Right lobe of liver (tissue), 6 donors: ENCODE measurements at regions not wholly inside any gene's neighbourhood (a gene's known extent, or its start where the extent isn't known, plus 50 kb on each side); places are given as distances from the start of the nearest gene placed in this dataset.

Source experiments
- ATAC-seq, 4 donors: fragments of 200-7000 bp; cut with Tn5 transposase; one replicate each; pipeline ENCODE4 v1.9.1; 2020; ENCODE audit warnings: mild to moderate bottlenecking in 4 of 4, moderate library complexity in 4 of 4
- DNase-seq, 3 donors: peaks; one replicate each; pipeline ENCODE4 v3.0.0-alpha.2; 2020
- H3K27ac ChIP-seq, 3 donors: fragments of 200-600 bp; one replicate each; pipeline ENCODE4 v1.8.0; 2022
- H3K27me3 ChIP-seq, 2 donors: fragments of 200-600 bp; one replicate each; pipeline ENCODE4 v1.8.0; 2022
- H3K36me3 ChIP-seq, 4 donors: fragments of 200-600 bp; sonication (generic) in 1 of 4; one replicate each; pipeline versions ENCODE4 v1.5.1 to v1.8.0; 2017 to 2022; ENCODE audit warnings: control low read depth in 1 of 4
- H3K4me1 ChIP-seq, 4 donors: fragments of 200-600 bp; sonication (generic) in 1 of 4; one replicate each; pipeline versions ENCODE4 v1.5.1 to v1.8.0; 2017 to 2022; ENCODE audit warnings: control low read depth in 1 of 4
- H3K4me3 ChIP-seq, 3 donors: fragments of 200-600 bp; one replicate each; pipeline ENCODE4 v1.8.0; 2022
- H3K9me3 ChIP-seq, 4 donors: fragments of 200-600 bp; sonication (generic) in 1 of 4; one replicate each; pipeline versions ENCODE4 v1.5.1 to v1.8.0; 2017 to 2022; ENCODE audit warnings: control low read depth in 1 of 4
- POLR2A ChIP-seq: fragments of 450-650 bp; IDR thresholded peaks from one replicate; pipeline ENCODE4 v1.6.1; 2017; ENCODE audit warnings: antibody characterized with exemption, mild to moderate bottlenecking
- WGBS: methylation state at CpG from one replicate; pipeline ENCODE4 v1.1.6; 2018; ENCODE audit warnings: low coverage, low lambda C conversion rate; ENCODE audit not compliant: insufficient coverage; ENCODE audit errors: missing lambda C conversion rate; 5-methylcytosine and 5-hydroxymethylcytosine counted together
- intact Hi-C, 2 donors: fragments of 100-400 bp; cut with DNase I; formaldehyde crosslinking; loops; one replicate each; pipeline versions ENCODE4 v1.11.2 to v1.14.1; 2022
- TF ChIP-seq, protein P1 (sequence below), 4 donors: fragments of 200-600 bp in 3 of 4; fragments of 450-650 bp in 1 of 4; IDR thresholded peaks; one replicate each; pipeline versions ENCODE4 v1.5.1 to v1.8.0; 2016 to 2022; ENCODE audit warnings: antibody characterized with exemption in 4 of 4, mild to moderate bottlenecking in 2 of 4
- donor health status: DM: no; HTN: yes; CAD: no.
- donor health status: DM: no; HTN: no; CAD: no.
- donor health status: DM: no; HTN: no; CAD: no.
- donor health status: DM: no; HTN: yes; CAD: no.
- donor health status: DM: no; HTN: yes; CAD: no.

DNA sequence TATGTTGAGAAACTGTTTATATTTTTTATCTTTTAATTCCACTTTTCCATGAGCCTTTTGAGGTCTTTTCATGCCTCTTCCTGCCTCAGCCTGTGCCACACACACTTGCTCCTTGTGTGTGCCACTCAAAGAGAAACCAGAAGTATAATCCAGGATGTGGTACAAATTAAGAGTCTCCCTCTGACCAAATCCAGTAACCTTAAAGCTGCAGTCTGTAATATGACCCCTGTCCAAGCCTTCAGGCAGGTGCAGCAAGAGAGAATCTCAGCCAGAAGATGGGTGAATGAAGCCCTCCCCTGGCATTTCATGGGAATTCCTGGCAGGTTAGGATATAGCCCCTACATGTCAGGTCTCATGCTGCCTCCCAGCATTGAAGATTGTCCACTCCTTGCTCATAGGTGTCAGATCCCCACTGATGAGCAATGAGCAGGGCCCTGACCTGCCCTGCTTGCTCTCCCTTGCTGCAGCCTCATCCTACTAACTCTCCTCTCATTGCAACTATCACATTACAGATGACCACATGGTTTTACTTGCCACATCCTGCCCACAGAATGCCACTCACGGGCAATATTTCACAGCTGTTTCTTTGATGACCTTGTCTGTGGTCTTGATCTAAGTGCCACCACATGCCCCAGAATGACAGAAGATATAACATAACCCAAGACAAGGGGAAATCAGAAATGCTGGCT is 169.3 kb downstream of the SEC16B start:
- ATAC-seq (no peak), DNase-seq (no peak)
- H3K36me3 ChIP-seq = no peaks in the 10 kb centered on the region
- no peak overlapping the region for H3K4me3 ChIP-seq
- H3K9me3 ChIP-seq = no peaks in the 10 kb centered on the region
- 33% methylated on average over 1 of the region's 1 CpG for WGBS
- TF ChIP-seq, protein P1, sequence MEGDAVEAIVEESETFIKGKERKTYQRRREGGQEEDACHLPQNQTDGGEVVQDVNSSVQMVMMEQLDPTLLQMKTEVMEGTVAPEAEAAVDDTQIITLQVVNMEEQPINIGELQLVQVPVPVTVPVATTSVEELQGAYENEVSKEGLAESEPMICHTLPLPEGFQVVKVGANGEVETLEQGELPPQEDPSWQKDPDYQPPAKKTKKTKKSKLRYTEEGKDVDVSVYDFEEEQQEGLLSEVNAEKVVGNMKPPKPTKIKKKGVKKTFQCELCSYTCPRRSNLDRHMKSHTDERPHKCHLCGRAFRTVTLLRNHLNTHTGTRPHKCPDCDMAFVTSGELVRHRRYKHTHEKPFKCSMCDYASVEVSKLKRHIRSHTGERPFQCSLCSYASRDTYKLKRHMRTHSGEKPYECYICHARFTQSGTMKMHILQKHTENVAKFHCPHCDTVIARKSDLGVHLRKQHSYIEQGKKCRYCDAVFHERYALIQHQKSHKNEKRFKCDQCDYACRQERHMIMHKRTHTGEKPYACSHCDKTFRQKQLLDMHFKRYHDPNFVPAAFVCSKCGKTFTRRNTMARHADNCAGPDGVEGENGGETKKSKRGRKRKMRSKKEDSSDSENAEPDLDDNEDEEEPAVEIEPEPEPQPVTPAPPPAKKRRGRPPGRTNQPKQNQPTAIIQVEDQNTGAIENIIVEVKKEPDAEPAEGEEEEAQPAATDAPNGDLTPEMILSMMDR (IDR thresholded peaks at IDR 0.05) = no peak
- TF ChIP-seq POLR2A = no peak
- H3K27me3 ChIP-seq = no peaks in the 10 kb centered on the region
- no peak overlapping the region for H3K27ac ChIP-seq
- intact Hi-C loops = no loop called here
- H3K4me1 ChIP-seq = no peaks in the 10 kb centered on the region

DNA sequence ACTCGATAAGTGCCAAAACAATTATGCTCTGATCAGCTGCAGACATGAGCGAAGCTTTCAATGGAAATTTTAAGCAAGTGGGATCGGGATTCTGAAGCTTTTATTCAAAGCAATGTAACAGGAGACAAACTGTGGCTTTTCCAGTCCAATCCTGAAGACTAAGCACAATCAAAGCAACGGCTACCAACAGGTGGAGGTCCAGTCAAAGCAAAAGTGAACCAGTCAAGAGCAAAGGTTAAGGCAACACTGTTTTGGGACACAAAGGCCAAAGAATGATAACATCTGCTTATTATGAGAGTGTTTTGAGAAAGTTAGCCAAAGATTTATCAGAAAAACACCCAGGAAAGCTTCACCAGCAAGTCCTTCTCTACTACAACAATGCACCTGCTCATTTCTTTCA is 170.1 kb downstream of the SEC16B start:
- no peak overlapping the region for H3K27ac ChIP-seq
- WGBS = 67% methylated on average over 4 of the region's 4 CpGs
- H3K4me3 ChIP-seq = no peak overlapping the region
- no peaks in the 10 kb centered on the region for H3K9me3 ChIP-seq
- no peaks in the 10 kb centered on the region for H3K4me1 ChIP-seq
- no peak for DNase-seq
- peak in 1 of 4 donors; percentile 38 for ATAC-seq
- intact Hi-C loops = no loop called here
- H3K36me3 ChIP-seq = no peaks in the 10 kb centered on the region
- no peaks in the 10 kb centered on the region for H3K27me3 ChIP-seq
- no peak for TF ChIP-seq POLR2A
- TF ChIP-seq, protein P1 (IDR thresholded peaks at IDR 0.05) = no peak

DNA sequence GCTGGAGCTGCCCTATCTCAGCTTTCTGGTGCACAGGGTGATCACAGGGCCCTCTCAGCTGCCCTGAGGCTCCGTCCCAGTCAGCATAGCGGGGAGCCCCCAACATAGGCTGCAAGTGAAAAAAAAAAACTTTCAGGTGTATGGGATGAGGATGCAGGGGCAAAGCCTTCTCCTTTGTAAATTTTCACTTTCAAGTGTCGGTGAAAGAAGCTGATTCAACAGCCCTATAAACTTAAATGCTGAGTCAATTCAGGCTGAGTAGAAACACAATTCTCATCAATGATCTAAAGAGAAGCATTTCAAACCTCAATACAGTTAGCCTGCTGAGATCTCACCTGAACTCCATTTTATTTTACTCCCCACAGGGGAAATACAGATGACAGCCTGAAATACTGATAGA is 171.2 kb downstream of the SEC16B start:
- Histone ChIP-seq H3K4me1 (no peaks in the 10 kb centered on the region), H3K27me3 (no peaks in the 10 kb centered on the region), H3K27ac (no peak overlapping the region), H3K4me3 (no peak overlapping the region), H3K9me3 (no peaks in the 10 kb centered on the region), H3K36me3 (no peaks in the 10 kb centered on the region)
- DNase-seq (no peak), ATAC-seq (no peak)
- intact Hi-C loops = no loop called here
- TF ChIP-seq, protein P1 (IDR thresholded peaks at IDR 0.05) = no peak
- TF ChIP-seq POLR2A = no peak
- 56% methylated on average over 3 of the region's 3 CpGs for WGBS

DNA sequence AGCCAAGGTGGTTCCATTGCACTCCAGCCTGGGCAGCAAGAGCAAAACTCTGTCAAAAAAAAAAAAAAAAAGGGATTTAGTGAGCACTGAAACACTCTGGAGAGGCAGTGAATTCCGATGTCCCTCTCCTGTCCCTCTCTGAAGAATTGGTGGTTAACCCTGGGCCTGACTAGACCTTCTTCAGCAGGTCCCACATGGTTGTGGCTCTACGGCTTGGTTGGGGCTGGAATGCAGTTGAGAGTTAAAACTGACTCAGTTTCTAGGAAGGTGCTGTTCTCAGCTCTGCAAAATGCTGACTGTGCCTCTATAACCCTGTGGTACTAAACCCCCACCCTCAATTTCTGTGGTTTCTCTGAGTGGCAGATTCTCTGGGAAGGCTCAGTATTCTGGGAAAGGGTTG is 173.3 kb downstream of the SEC16B start:
- H3K4me1 ChIP-seq = no peaks in the 10 kb centered on the region
- intact Hi-C loops = no loop called here
- no peaks in the 10 kb centered on the region for H3K36me3 ChIP-seq
- DNase-seq = no peak
- ATAC-seq = no peak
- H3K4me3 ChIP-seq = no peak overlapping the region
- TF ChIP-seq POLR2A = no peak
- TF ChIP-seq, protein P1 (IDR thresholded peaks at IDR 0.05) = no peak
- no peaks in the 10 kb centered on the region for H3K9me3 ChIP-seq
- WGBS = 89% methylated on average over 1 of the region's 2 CpGs
- no peak overlapping the region for H3K27ac ChIP-seq
- H3K27me3 ChIP-seq = no peaks in the 10 kb centered on the region
